ENCODE measurements at regions not wholly inside any gene's neighbourhood (a gene's known extent, or its start where the extent isn't known, plus 50 kb on each side); places are given as distances from the start of the nearest gene placed in this dataset.

- no peak for TF ChIP-seq CTCF (IDR thresholded peaks at IDR 0.05)
- no peak for TF ChIP-seq POLR2A (IDR thresholded peaks at IDR 0.05)
- TF ChIP-seq POLR2AphosphoS5 (IDR thresholded peaks at IDR 0.05): no peak
Measured at GRCh38 chr13:90715485-90715884, 632.0 kb upstream of the MIR17HG start.
